GM10266 (cell line): ENCODE measurements at regions not wholly inside any gene's neighbourhood (a gene's known extent, or its start where the extent isn't known, plus 50 kb on each side); places are given as distances from the start of the nearest gene placed in this dataset.

Experiments used
- DNase-seq: peaks from one replicate; pipeline ENCODE4 v3.0.0; 2012; ENCODE audit errors: extremely low spot score
- TF ChIP-seq, protein P1 (sequence below): IDR thresholded peaks from 2 replicates; pipeline ENCODE4 v1.5.1; 2012; ENCODE audit warnings: mild to moderate bottlenecking, low read depth; ENCODE audit not compliant: control insufficient read depth, insufficient read depth; ENCODE audit errors: missing control alignments

DNA sequence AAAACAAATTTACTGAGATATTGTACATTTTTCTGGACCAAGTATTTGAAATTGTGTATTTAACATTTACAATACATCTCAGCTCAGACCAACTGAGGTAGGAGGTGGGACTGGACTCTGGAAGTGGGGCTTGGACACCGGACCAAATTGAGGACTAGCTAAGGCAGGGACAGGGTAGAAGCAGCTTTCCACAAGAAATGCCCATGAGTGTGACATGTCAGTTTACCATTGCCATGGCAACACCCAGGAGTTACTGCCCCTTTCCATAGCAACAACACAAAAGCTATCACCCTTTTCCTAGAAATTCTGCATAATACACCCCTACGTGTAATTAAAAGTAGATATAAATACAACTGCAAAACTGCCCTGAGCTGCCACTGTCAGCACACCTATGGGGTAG is 191.5 kb upstream of the ASIC2 start:
- TF ChIP-seq, protein P1, sequence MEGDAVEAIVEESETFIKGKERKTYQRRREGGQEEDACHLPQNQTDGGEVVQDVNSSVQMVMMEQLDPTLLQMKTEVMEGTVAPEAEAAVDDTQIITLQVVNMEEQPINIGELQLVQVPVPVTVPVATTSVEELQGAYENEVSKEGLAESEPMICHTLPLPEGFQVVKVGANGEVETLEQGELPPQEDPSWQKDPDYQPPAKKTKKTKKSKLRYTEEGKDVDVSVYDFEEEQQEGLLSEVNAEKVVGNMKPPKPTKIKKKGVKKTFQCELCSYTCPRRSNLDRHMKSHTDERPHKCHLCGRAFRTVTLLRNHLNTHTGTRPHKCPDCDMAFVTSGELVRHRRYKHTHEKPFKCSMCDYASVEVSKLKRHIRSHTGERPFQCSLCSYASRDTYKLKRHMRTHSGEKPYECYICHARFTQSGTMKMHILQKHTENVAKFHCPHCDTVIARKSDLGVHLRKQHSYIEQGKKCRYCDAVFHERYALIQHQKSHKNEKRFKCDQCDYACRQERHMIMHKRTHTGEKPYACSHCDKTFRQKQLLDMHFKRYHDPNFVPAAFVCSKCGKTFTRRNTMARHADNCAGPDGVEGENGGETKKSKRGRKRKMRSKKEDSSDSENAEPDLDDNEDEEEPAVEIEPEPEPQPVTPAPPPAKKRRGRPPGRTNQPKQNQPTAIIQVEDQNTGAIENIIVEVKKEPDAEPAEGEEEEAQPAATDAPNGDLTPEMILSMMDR = no peak
- DNase-seq = no peak

GRCh38 chr17:33486135-33486885 is 193.2 kb upstream of the ASIC2 start:
- TF ChIP-seq, protein P1 = no peak
- no peak for DNase-seq

- TF ChIP-seq, protein P1 = no peak
- DNase-seq = no peak
Observed at GRCh38 chr17:33487187-33487879, 194.2 kb upstream of the ASIC2 start.

DNA sequence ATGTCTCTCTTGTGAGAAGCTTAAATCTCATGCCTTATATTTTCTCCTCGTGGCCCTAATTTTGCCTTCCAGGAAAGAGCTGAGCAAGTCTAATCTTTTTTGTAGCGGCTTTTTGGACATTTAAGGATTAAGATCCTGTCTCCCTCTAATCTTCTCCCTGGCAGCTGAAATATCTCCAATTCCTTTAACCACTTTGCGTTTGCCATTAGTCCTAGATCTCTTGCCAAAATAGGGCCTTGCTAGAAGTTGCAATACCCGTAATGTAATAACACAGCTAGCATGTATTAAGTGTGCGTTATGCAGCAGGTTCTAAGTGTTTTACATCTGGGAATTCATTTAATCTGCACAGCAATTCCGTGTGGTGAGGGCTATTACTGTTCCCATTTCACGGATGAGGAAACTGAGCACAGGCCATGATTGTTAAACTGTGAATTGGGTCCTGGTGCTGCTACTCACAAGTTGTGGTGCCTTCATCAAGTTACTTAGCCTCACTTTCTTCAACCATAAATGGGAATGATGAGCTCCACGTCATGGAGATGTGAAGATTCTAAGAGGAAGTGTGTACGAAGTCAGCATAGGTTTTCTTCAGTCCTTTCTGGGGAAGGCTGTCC is 198.9 kb upstream of the ASIC2 start:
- TF ChIP-seq, protein P1 = no peak
- DNase-seq = no peak

- TF ChIP-seq, protein P1 = no peak
- no peak for DNase-seq
Observed at GRCh38 chr17:33492731-33493265, 199.7 kb upstream of the ASIC2 start.

GRCh38 chr17:33493566-33493965 is 200.5 kb upstream of the ASIC2 start:
- TF ChIP-seq, protein P1 = no peak
- DNase-seq = no peak
